ENCODE measurements at regions not wholly inside any gene's neighbourhood (a gene's known extent, or its start where the extent isn't known, plus 50 kb on each side); places are given as distances from the start of the nearest gene placed in this dataset.

DNA sequence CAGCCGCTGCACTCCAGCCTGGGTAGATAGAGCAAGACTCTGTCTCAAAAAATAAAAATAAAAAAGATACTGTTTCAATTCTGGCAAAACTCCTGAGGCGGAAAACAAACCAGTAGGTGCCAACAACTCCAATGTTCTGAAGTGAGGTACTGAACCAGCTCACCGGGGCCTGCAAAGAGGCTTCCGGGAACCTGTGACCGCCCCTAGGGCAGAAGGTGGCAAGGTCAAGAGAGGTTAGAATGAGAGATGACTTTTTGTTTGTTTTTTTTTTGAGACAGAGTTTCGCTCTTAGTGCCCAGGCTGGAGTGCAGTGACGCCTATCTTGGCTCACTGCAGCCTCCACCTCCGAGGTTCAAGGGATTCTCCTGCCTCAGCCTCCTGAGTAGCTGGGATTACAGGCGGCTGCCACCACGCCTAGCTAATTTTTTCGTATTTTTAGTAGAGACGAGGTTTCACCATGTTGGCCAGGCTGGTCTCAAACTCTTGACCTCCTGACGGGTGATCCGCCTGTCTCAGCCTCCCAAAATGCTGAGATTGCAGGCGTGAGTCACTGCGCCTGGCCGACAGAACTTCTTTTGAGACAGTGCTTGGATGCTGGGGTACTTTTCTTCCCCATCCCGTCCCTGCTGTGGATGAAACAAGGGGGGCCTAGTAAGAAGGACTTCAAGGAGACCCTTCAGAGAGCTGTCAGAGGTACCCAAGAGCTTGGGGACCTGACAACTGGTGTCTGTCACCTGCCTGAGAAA lies 91.9 kb upstream of the SLC25A33 start:
- dilution Hi-C loops (cut with MboI; ENCODE audit: extremely low pct_ligation_motif_present, low sequenced_read_pairs), result no loop called here
- peaks cover 34% of the 10 kb centered on the region for H3K4me1 ChIP-seq (ENCODE audit: control insufficient read depth, extremely low read depth, insufficient read depth, low read length)
- H3K27ac ChIP-seq (ENCODE audit: control insufficient read depth, insufficient read depth, low read length), result no peak overlapping the region
- TF ChIP-seq, protein P1, sequence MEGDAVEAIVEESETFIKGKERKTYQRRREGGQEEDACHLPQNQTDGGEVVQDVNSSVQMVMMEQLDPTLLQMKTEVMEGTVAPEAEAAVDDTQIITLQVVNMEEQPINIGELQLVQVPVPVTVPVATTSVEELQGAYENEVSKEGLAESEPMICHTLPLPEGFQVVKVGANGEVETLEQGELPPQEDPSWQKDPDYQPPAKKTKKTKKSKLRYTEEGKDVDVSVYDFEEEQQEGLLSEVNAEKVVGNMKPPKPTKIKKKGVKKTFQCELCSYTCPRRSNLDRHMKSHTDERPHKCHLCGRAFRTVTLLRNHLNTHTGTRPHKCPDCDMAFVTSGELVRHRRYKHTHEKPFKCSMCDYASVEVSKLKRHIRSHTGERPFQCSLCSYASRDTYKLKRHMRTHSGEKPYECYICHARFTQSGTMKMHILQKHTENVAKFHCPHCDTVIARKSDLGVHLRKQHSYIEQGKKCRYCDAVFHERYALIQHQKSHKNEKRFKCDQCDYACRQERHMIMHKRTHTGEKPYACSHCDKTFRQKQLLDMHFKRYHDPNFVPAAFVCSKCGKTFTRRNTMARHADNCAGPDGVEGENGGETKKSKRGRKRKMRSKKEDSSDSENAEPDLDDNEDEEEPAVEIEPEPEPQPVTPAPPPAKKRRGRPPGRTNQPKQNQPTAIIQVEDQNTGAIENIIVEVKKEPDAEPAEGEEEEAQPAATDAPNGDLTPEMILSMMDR (optimal IDR thresholded peaks at IDR 0.05 in 1 of 3, IDR thresholded peaks at IDR 0.05 in 1 of 3, conservative IDR thresholded peaks at IDR 0.05 in 1 of 3; ENCODE audit: extremely low read depth in 1 of 3, insufficient read depth in 2 of 3, low read length in 3 of 3), result no peak
- TF ChIP-seq EZH2 (IDR thresholded peaks at IDR 0.05; ENCODE audit: low read length), result no peak
- no peaks in the 10 kb centered on the region for H3K36me3 ChIP-seq (ENCODE audit: control insufficient read depth in 2 of 2, extremely low read depth in 1 of 2, insufficient read depth in 2 of 2, low read length in 2 of 2)
- H3K79me2 ChIP-seq (ENCODE audit: control insufficient read depth, insufficient read depth, low read length), result no peaks in the 10 kb centered on the region
- no peaks in the 10 kb centered on the region for H3K27me3 ChIP-seq (ENCODE audit: control insufficient read depth, extremely low read depth, insufficient read depth, low read length)
- H3K9me3 ChIP-seq (ENCODE audit: control insufficient read depth, low read depth, low read length), result no peaks in the 10 kb centered on the region
- FAIRE-seq (no peak), DNase-seq (ENCODE audit: low read depth, low spot score) (no peak)
- no peak overlapping the region for H3K4me3 ChIP-seq (ENCODE audit: control insufficient read depth in 2 of 3, extremely low read depth in 1 of 3, insufficient read depth in 2 of 3, low read depth in 1 of 3, low read length in 3 of 3)
- H2AFZ ChIP-seq (ENCODE audit: control insufficient read depth, low read length), result no peak overlapping the region
- H3K9ac ChIP-seq (ENCODE audit: control insufficient read depth, extremely low read depth, insufficient read depth, low read length), result no peak overlapping the region
- H3K4me2 ChIP-seq (ENCODE audit: control insufficient read depth, extremely low read depth, insufficient read depth, low read depth, low read length), result no peak overlapping the region
- H3K9me1 ChIP-seq (ENCODE audit: control insufficient read depth, extremely low read depth, insufficient read depth, low read length), result no peaks in the 10 kb centered on the region
- H4K20me1 ChIP-seq (ENCODE audit: control insufficient read depth, extremely low read depth, insufficient read depth, low read length), result no peaks in the 10 kb centered on the region

- H3K9ac ChIP-seq (ENCODE audit: control insufficient read depth, extremely low read depth, insufficient read depth, low read length), result no peak overlapping the region
- H3K4me2 ChIP-seq (ENCODE audit: control insufficient read depth, extremely low read depth, insufficient read depth, low read depth, low read length), result no peak overlapping the region
- TF ChIP-seq EZH2 (IDR thresholded peaks at IDR 0.05; ENCODE audit: low read length), result no peak
- TF ChIP-seq, protein P1 (optimal IDR thresholded peaks at IDR 0.05 in 1 of 3, IDR thresholded peaks at IDR 0.05 in 1 of 3, conservative IDR thresholded peaks at IDR 0.05 in 1 of 3; ENCODE audit: extremely low read depth in 1 of 3, insufficient read depth in 2 of 3, low read length in 3 of 3), result peak in 1 of 3 experiments; percentile 6
- H3K4me3 ChIP-seq (ENCODE audit: control insufficient read depth in 2 of 3, extremely low read depth in 1 of 3, insufficient read depth in 2 of 3, low read depth in 1 of 3, low read length in 3 of 3), result no peak overlapping the region
- H3K27me3 ChIP-seq (ENCODE audit: control insufficient read depth, extremely low read depth, insufficient read depth, low read length), result no peaks in the 10 kb centered on the region
- no peak overlapping the region for H3K27ac ChIP-seq (ENCODE audit: control insufficient read depth, insufficient read depth, low read length)
- FAIRE-seq (no peak), DNase-seq (ENCODE audit: low read depth, low spot score) (no peak)
- no peaks in the 10 kb centered on the region for H3K36me3 ChIP-seq (ENCODE audit: control insufficient read depth in 2 of 2, extremely low read depth in 1 of 2, insufficient read depth in 2 of 2, low read length in 2 of 2)
- no peak overlapping the region for H2AFZ ChIP-seq (ENCODE audit: control insufficient read depth, low read length)
- H4K20me1 ChIP-seq (ENCODE audit: control insufficient read depth, extremely low read depth, insufficient read depth, low read length), result no peaks in the 10 kb centered on the region
- H3K4me1 ChIP-seq (ENCODE audit: control insufficient read depth, extremely low read depth, insufficient read depth, low read length), result peaks cover 33% of the 10 kb centered on the region
- dilution Hi-C loops (cut with MboI; ENCODE audit: extremely low pct_ligation_motif_present, low sequenced_read_pairs), result no loop called here
- no peaks in the 10 kb centered on the region for H3K9me3 ChIP-seq (ENCODE audit: control insufficient read depth, low read depth, low read length)
- no peaks in the 10 kb centered on the region for H3K79me2 ChIP-seq (ENCODE audit: control insufficient read depth, insufficient read depth, low read length)
- H3K9me1 ChIP-seq (ENCODE audit: control insufficient read depth, extremely low read depth, insufficient read depth, low read length), result no peaks in the 10 kb centered on the region
Measured at GRCh38 chr1:9448132-9449109, 90.8 kb upstream of the SLC25A33 start.

All from keratinocyte (primary cell).